ENCODE measurements at regions not wholly inside any gene's neighbourhood (a gene's known extent, or its start where the extent isn't known, plus 50 kb on each side); places are given as distances from the start of the nearest gene placed in this dataset.

- TF ChIP-seq GATA2 (IDR thresholded peaks at IDR 0.05; ENCODE audit: low read depth, low read length) (no peak), GATA3 (IDR thresholded peaks at IDR 0.05; ENCODE audit: low read depth, low read length) (no peak)
Measured at GRCh38 chr20:19935842-19936241, 81.3 kb upstream of the NAA20 start.

All from SH-SY5Y (cell line).